DND-41 (cell line): ENCODE measurements at regions not wholly inside any gene's neighbourhood (a gene's known extent, or its start where the extent isn't known, plus 50 kb on each side); places are given as distances from the start of the nearest gene placed in this dataset.

Experiments used
- ATAC-seq: fragments of 200-7000 bp; cut with Tn5 transposase; 3 replicates; pipeline ENCODE4 v1.9.1; 2021; ENCODE audit warnings: low read depth; ENCODE audit not compliant: insufficient read depth
- DNase-seq: peaks from one replicate; pipeline ENCODE4 v3.0.0-alpha.2; 2020
- H2AFZ ChIP-seq: 2 replicates; pipeline ENCODE4 v1.6.0; 2012; ENCODE audit warnings: low read depth, low read length
- H3K27ac ChIP-seq: 2 replicates; pipeline ENCODE4 v1.5.1; 2012; ENCODE audit warnings: low read length, inconsistent platforms
- H3K27me3 ChIP-seq: fragments of 200-600 bp; sonication (generic); 2 replicates; pipeline ENCODE4 v1.6.0; 2012; ENCODE audit warnings: low read length, mild to moderate bottlenecking, inconsistent platforms; ENCODE audit not compliant: insufficient read depth, poor library complexity
- H3K36me3 ChIP-seq: 2 replicates; pipeline ENCODE4 v1.5.1; 2012; ENCODE audit warnings: low read length, inconsistent platforms; ENCODE audit not compliant: insufficient read depth
- H3K4me1 ChIP-seq: 2 replicates; pipeline ENCODE4 v1.5.1; 2012; ENCODE audit warnings: mild to moderate bottlenecking, low read length; ENCODE audit not compliant: insufficient read depth
- H3K4me2 ChIP-seq: 2 replicates; pipeline ENCODE4 v1.6.0; 2012; ENCODE audit warnings: mild to moderate bottlenecking, moderate library complexity, low read length, inconsistent platforms; ENCODE audit not compliant: insufficient read depth
- H3K4me3 ChIP-seq, 2 experiments: fragments of 200-600 bp in 1 of 2; shearing (Covaris generic) in 1 of 2; 2 replicates each; pipeline ENCODE4 v1.5.1; 2012 to 2016; ENCODE audit warnings: inconsistent platforms in 2 of 2, low read length in 2 of 2, mild to moderate bottlenecking in 2 of 2, low read depth in 1 of 2, moderate library complexity in 1 of 2
- H3K79me2 ChIP-seq: 2 replicates; pipeline ENCODE4 v1.6.0; 2012; ENCODE audit warnings: low read length, inconsistent platforms; ENCODE audit not compliant: insufficient read depth
- H3K9ac ChIP-seq: 2 replicates; pipeline ENCODE4 v1.6.0; 2012; ENCODE audit warnings: low read depth, mild to moderate bottlenecking, inconsistent platforms, low read length, moderate library complexity
- H3K9me3 ChIP-seq: 2 replicates; pipeline ENCODE4 v1.5.1; 2012; ENCODE audit warnings: low read length, moderate library complexity, mild to moderate bottlenecking, inconsistent platforms; ENCODE audit not compliant: insufficient read depth, severe bottlenecking
- H4K20me1 ChIP-seq: 2 replicates; pipeline ENCODE4 v1.6.0; 2012; ENCODE audit warnings: low read length; ENCODE audit not compliant: insufficient read depth
- CTCF ChIP-seq: IDR thresholded peaks from 2 replicates; pipeline ENCODE4 v1.5.1; 2012; ENCODE audit warnings: borderline replicate concordance, low read length, moderate library complexity, mild to moderate bottlenecking; ENCODE audit not compliant: poor library complexity, severe bottlenecking; ENCODE audit errors: extremely low read depth
- EZH2 ChIP-seq: IDR thresholded peaks from 3 replicates; pipeline ENCODE4 v1.6.1; 2012; ENCODE audit warnings: borderline replicate concordance, low read depth, mild to moderate bottlenecking, moderate library complexity, low read length, inconsistent platforms; ENCODE audit not compliant: severe bottlenecking

- TF ChIP-seq CTCF (no peak), EZH2 (no peak)
- no peaks in the 10 kb centered on the region for H3K4me1 ChIP-seq
- no peak overlapping the region for H2AFZ ChIP-seq
- H4K20me1 ChIP-seq: no peaks in the 10 kb centered on the region
- DNase-seq (no peak), ATAC-seq (no peak)
- no peaks in the 10 kb centered on the region for H3K36me3 ChIP-seq
- H3K27ac ChIP-seq: no peak overlapping the region
- no peaks in the 10 kb centered on the region for H3K9me3 ChIP-seq
- no peak overlapping the region for H3K4me2 ChIP-seq
- no peaks in the 10 kb centered on the region for H3K79me2 ChIP-seq
- no peak overlapping the region for H3K9ac ChIP-seq
- H3K27me3 ChIP-seq: peaks cover 4% of the 10 kb centered on the region
- H3K4me3 ChIP-seq: no peak overlapping the region
Measured at GRCh38 chr19:30245401-30246039, 126.7 kb upstream of the ZNF536 start.

GRCh38 chr19:30249911-30250310 is 122.3 kb upstream of the ZNF536 start:
- Histone ChIP-seq H3K4me3 (no peak overlapping the region), H3K27me3 (peaks cover 4% of the 10 kb centered on the region), H3K4me1 (no peaks in the 10 kb centered on the region), H2AFZ (no peak overlapping the region), H3K4me2 (no peak overlapping the region), H4K20me1 (no peaks in the 10 kb centered on the region), H3K9ac (no peak overlapping the region), H3K27ac (no peak overlapping the region), H3K79me2 (no peaks in the 10 kb centered on the region), H3K9me3 (no peaks in the 10 kb centered on the region), H3K36me3 (no peaks in the 10 kb centered on the region)
- TF ChIP-seq EZH2: no peak
- TF ChIP-seq CTCF: no peak
- ATAC-seq (no peak), DNase-seq (no peak)

- Histone ChIP-seq H3K9ac (no peak overlapping the region), H2AFZ (no peak overlapping the region), H3K27ac (no peak overlapping the region), H3K4me3 (no peak overlapping the region), H3K4me1 (no peaks in the 10 kb centered on the region), H3K36me3 (no peaks in the 10 kb centered on the region), H3K4me2 (no peak overlapping the region), H4K20me1 (no peaks in the 10 kb centered on the region), H3K27me3 (peaks cover 9% of the 10 kb centered on the region), H3K79me2 (no peaks in the 10 kb centered on the region), H3K9me3 (no peaks in the 10 kb centered on the region)
- DNase-seq (no peak), ATAC-seq (no peak)
- TF ChIP-seq EZH2 (no peak), CTCF (no peak)
Measured at GRCh38 chr19:30252214-30252613, 120.0 kb upstream of the ZNF536 start.
